ENCODE measurements at regions not wholly inside any gene's neighbourhood (a gene's known extent, or its start where the extent isn't known, plus 50 kb on each side); places are given as distances from the start of the nearest gene placed in this dataset.
"Not testable (repeated sequence)": the region's sequence is repeated elsewhere in the genome, so short reads cannot be mapped to it uniquely, and the experiment has no call there.

DNA sequence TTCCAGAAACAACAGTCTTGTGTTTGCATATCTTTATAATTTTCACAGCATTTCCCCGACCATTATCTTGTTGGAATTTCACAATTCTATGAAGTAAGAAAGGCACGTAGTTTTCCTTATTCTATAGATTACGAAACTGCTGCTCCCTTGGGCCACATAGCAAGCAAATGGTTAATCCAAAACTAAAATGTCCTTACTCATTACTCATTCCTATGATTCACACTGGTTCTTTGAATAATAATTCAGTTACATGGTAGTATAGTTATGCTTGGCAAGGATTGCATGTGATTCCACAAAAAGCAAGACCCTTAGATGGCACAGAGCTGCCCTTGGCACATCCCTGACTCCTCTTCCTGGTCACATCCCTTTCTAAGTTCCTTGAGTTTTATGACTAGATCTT, 51.2 kb downstream of the OR13H1 start:
- DNase-seq (ENCODE audit: low spot score), result no peak

- no peak for DNase-seq (ENCODE audit: low spot score)
Measured at GRCh38 chrX:131607792-131608369, 64.0 kb downstream of the OR13H1 start.

GRCh38 chrX:131609480-131609879, 65.6 kb downstream of the OR13H1 start:
- no peak for DNase-seq (ENCODE audit: low spot score)

DNA sequence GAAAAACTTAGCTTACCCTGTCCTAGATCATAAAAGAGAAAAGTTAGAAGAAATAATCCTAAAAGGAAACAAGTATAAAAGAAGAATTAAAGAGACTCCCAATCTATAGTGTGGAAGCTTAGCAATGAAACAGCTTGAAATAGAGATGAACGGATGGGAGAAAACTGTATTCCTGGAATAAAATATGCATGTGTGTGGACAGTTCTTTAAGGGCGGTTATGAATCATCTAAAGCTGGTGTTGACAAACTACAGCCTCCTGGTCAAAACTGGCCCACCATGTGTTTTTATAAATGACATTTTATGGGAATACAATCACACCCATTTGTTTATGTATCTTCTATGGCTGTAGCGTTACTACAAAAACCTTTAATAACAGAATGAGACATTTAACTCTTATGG, 69.4 kb downstream of the OR13H1 start:
- no peak for DNase-seq (ENCODE audit: low spot score)

GRCh38 chrX:131614241-131614640, 70.4 kb downstream of the OR13H1 start:
- DNase-seq (ENCODE audit: low spot score), result no peak

GRCh38 chrX:131617182-131617581, 73.3 kb downstream of the OR13H1 start:
- no peak for DNase-seq (ENCODE audit: low spot score)

DNA sequence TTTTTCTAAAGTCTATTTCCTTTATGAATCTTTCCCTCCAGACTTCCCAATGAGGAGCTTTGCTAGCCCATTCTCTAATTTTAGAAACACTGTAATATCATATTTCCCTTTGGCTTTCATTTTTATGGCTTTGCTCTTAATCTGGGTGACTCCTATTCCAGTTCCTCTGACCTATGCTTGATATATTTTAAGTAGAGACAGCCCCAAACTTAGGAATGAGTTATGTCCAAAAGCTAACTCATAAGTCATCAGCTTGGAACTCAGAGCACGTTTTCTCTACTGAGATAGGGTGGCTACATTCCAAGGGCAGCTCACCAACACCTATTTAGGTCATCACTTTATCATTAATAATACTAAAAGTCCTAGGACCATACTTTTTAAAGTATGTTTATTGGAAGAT, 77.8 kb downstream of the OR13H1 start:
- DNase-seq (ENCODE audit: low spot score), result no peak

GRCh38 chrX:131626681-131627296, 82.9 kb downstream of the OR13H1 start:
- DNase-seq (ENCODE audit: low spot score), result no peak

DNA sequence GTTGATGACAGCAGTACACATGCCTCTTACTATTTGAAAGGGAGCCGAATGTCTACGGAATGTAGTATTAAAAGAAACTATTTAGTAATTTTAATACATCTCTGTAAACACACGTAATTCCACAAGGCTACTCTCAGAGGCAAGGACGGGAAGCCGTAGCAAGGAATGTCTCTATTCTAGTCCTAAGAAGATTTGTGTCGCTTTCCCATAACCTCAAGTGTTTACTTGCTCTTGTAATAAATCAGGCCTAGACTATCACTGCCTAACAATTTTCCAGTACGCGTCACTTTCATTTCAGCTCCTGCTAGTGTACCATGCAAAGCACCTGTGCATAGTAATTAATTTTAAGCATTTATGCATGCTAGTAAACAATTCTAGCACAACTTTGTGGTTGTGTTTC, 86.7 kb downstream of the OR13H1 start:
- no peak for DNase-seq (ENCODE audit: low spot score)

GRCh38 chrX:131633285-131633917, 89.5 kb downstream of the OR13H1 start:
- DNase-seq (ENCODE audit: low spot score), result peak; percentile 56

GRCh38 chrX:131634900-131635299, 91.0 kb downstream of the OR13H1 start:
- DNase-seq (ENCODE audit: low spot score), result no peak

DNA sequence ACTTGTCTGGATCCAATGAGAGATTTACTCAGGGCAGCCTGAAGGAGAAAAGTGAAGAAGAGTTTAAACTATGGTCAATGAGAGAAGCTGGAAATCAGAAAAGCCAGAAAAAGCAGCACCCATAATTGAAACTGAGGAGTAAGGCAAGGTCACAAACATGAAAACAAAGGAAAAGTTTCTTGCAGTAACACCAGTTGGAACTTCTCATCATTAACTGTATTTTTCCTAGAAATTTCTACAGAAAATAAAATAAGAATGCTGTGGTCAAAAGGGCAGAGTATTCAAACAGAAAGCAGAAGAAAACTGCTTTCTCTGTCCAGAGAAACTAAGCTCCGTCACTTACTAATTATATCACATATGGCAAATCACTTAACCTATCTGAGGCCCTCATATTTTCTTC, 102.2 kb downstream of the OR13H1 start:
- no peak for DNase-seq (ENCODE audit: low spot score)

GRCh38 chrX:131649741-131650140, 105.9 kb downstream of the OR13H1 start:
- DNase-seq (ENCODE audit: low spot score), result no peak

GRCh38 chrX:131650637-131651410, 107.0 kb downstream of the OR13H1 start:
- no peak for DNase-seq (ENCODE audit: low spot score)

- not testable (repeated sequence) for DNase-seq (ENCODE audit: low spot score)
Measured at GRCh38 chrX:131663726-131664125, 119.9 kb downstream of the OR13H1 start.

GRCh38 chrX:131671735-131672134, 127.9 kb downstream of the OR13H1 start:
- peak; percentile 64 for DNase-seq (ENCODE audit: low spot score)

GRCh38 chrX:131675596-131676194, 131.8 kb downstream of the OR13H1 start:
- DNase-seq (ENCODE audit: low spot score), result no peak

GRCh38 chrX:131677655-131678628, 134.1 kb downstream of the OR13H1 start:
- no peak for DNase-seq (ENCODE audit: low spot score)

GRCh38 chrX:131682735-131683134, 138.9 kb downstream of the OR13H1 start:
- not testable (repeated sequence) for DNase-seq (ENCODE audit: low spot score)

- DNase-seq (ENCODE audit: low spot score), result no peak
Measured at GRCh38 chrX:131693359-131693758, 149.5 kb downstream of the OR13H1 start.

- not testable (repeated sequence) for DNase-seq (ENCODE audit: low spot score)
Measured at GRCh38 chrX:131696989-131697388, 153.1 kb downstream of the OR13H1 start.

Measured in ureter (tissue), 1 donor.